Stimulated activated CD4-positive, alpha-beta T cell treated with anti-CD3 and anti-CD28 coated beads, Interleukin-4, amount 100 ng/mL, for 4 hours (primary cell): ENCODE measurements at regions not wholly inside any gene's neighbourhood (a gene's known extent, or its start where the extent isn't known, plus 50 kb on each side); places are given as distances from the start of the nearest gene placed in this dataset.
"Not testable (repeated sequence)": the region's sequence is repeated elsewhere in the genome, so short reads cannot be mapped to it uniquely, and the experiment has no call there.

ENCODE experiments used
- DNase-seq, 2 experiments: peaks; one replicate each; pipeline ENCODE4 v3.0.0-alpha.2; 2020

DNA sequence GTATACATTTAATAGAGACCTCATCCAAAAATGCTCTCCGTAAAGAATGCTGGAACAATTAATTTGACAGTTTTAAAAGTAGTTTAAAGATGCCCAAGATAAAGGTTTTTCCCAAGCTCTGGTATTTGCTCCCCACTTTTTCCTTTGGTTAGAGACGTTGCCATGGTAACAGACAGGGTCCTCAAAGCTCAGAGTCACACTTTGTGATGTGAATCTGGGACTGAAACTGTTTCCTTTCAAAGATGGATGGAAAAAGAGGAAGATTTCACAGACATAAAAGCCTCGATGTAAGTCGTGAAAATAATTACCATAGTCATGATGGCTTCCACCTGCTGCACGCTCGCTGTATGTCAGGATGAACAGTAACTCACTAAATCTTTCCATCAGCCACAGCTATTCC lies 229.5 kb downstream of the MSX2 start:
- DNase-seq: no peak

DNA sequence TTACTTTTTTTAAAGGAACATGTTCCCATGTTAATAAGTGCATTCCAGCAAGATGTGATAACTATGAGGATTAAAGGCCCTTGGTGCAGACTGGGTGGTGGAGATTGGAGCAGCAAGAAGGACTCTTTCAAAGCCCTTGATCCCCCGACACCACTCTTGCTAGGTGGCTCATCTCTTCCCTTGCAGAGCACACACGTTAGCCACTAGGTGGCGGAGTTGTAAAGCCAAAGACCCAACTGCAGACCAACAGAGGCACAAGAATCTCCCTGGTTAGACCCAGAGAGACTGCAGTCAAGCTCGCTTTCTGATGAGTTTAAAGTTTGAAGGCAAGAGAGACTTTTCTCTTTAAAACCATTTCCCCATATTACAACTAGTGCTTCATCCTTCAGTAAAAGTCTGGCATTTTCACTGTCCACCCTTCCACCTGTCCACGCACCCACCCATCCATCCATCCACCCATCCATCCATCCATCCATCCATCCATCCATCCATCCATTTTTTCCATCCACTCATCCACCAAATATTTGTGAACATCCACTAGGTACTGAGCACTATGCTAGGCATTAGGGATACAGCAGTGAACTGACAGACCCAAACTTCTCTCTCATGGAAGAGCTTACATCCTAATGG lies 226.9 kb downstream of the MSX2 start:
- peak; percentile 36 to 53 for DNase-seq

DNA sequence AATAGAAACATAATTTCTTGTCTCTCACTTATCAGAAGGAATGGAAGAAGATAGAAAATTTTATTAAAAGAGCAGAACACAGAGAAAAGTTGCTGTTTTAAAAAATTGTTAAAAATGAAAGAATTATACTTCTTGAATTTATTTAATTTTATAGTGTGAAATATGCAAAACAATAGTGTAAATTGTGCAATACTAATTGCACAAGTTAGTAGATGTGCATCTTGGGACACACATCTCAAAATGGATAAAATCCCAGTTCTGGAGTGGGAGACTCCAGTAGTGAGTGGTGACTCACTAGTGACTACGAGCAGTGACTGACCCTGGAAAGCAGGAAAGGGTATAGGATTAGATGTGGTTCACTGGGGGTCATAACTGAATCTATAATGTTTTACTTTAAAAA lies 223.2 kb downstream of the MSX2 start:
- DNase-seq: no peak

DNA sequence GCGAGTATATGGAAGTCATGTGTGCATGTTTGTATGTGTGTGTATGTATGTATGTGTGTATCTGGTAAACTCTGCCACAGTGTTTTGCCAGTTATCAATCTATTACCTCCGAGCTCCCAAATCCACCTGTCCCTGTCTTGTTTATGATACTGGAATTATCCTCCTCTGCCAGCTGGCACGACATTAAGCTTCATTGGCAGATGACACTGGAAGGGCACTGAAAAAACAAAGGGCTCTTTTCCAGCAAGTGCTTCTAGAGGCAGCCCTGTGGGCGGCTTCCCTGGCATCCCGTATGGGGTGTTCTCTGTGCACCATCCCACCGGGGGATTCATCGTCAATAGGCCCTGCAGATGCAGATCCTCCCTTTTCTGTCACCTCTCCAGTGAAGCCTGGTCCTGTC lies 221.5 kb downstream of the MSX2 start:
- no peak for DNase-seq

DNA sequence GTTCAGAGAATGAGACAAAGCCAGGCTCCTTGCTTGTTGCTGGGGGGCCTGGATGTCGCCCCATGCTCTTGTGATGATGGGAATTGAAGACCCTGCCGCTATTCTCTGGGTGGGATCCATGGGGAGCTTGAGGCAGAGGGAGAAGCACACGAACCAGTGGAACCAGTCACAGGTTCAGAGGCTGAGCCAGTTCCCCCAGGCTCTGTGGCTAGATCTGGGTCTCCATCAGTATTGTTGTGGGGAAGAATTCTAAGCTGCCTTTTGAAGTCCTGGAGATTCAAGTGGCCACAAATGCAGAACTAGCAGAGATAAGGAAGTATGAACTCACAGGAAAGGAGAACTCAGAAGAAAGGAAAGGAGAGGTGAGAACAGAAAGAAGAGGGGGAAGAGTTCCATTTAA lies 219.4 kb downstream of the MSX2 start:
- no peak for DNase-seq

DNA sequence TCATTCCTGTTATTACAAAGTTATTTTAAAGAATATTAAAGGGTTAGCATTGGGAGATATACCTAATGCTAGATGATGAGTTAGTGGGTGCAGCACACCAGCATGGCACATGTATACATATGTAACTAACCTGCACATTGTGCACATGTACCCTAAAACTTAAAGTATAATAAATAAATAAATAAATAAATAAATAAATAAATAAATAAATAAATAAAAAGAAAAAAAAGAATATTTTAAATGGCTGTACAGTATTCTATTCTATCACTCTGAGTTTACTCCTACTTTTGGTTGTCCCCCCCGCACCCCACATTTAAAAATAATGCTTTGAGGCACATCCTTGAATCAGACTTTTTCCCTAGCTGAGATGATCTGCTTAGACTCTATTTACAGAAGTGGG lies 218.6 kb downstream of the MSX2 start:
- not testable (repeated sequence) for DNase-seq

DNA sequence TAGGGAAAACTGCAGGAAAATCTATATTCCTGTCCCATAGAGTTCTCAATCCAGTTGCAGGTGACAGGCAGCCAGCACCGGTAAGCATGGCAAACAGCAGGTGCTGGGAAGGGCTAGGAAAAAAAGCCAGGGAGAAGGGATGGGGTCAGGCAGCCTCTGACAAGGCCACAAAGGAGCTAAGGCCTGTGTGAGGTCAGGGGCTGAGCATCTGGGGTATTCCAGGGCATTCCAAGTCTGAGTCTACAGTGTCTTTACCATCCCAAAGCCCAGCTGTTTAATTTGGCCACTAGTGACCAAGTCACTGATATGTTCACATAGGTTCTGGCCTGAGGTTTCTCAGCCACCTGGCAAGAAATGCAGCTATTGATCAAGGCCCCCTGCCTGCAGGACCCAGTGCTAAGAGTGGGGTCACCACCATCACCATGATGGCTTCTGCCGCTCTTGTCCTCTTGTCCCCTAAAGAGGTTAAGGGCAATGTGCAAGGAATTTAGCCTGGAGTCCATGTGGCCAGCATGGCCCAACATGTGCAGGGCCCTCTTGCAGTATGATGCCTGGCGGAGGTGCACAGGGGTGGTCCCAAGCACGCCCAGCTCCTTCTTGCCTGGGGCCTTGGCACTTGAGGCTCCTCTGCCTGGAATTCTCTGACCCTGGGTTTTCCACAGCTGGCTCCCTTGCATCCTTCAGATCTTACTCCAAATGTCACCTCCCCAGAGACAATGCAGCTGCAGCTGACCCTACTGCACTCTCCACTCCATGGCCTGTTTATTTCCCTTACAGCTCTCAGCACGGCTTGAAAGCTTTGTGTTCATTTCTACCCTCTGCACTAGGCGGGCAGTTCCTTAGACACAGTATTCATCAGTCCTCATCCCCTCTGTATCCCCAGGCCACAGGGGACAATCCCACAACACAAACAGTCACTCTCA lies 213.1 kb downstream of the MSX2 start:
- DNase-seq: no peak

DNA sequence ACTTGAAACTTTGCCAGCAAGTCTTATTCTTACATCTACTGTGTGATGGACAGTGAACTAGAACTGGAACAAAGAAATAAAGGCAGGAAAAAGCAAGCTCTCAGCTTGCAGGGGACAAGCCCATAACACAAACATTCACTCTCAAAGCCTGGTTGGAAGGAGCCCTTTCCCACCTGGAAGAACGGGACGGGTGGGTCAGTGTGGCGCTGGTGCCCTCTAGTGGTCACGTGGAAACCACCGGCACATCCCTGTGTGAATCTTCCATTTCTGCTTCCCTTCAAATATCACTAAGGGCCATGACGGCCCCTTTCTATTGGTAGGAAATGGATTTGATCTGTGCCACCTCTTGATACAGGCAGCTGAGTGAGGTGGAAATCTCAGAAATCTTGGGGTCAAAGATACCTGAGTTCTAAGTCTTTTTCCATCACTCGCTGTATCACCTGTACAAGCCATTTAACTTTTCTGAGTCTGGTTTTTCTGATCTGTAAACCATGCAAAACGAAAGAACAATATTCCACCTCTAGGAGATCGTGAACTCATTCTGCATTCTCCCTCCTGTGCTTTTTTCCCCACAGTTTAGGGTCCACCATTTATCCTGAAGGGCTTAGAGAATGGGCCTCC lies 211.6 kb downstream of the MSX2 start:
- peak in 1 of 2 experiments; percentile 42 for DNase-seq

DNA sequence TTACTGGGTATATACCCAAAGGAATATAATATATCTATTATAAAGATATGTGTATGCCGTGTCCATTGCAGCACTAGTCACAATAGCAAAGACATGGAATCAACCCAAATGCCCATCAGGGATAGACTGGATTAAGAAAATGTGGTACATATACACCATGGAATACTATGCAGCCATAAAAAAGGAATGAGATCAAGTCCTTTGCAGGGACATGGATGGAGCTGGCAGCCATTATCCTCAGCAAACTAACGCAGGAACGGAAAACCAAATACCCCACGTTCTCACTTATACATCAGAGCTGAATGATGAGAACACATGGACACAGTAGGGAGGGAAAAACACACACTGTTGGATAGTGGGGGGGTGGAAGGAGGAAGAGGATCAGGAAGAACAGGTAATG lies 206.7 kb downstream of the MSX2 start:
- not testable (repeated sequence) for DNase-seq

DNA sequence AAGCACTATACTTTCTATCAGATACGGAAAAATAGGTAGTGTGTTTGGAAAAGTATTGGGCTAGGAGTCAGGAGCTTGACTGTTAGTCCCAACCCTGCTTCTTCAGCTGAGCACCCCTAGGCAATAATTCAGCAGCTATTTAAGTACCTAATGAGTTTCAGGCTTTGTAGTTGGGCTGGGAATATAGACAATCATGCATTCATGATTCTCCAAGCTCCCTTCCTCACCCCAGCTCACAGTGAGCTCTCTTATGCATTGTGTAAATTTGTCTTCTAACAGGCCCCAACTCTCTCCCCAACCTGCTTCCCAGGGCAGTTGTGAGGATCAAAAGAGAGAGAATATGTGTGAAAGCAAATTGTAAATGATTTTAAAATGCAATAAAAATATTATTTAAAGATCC lies 201.2 kb downstream of the MSX2 start:
- no peak for DNase-seq

DNA sequence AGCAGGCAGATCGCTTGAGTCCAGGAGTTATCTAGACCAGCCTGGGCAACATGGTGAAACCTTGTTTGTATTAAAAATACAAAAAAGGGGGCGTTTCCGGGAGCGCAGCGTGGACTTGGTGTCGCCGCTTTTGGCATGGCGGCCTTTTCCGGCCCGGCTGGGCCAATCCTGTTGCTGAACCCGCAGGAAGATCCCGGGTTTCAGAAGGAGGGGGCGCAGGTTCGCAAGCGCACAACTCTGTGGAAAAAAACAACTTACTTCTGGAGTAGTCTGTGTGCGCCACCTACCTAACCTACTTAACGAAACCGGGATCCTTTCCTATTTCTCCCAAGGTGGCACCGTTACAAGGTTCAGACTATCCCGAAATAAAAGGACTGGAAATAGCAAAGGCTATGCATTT lies 198.6 kb downstream of the MSX2 start:
- no peak for DNase-seq

DNA sequence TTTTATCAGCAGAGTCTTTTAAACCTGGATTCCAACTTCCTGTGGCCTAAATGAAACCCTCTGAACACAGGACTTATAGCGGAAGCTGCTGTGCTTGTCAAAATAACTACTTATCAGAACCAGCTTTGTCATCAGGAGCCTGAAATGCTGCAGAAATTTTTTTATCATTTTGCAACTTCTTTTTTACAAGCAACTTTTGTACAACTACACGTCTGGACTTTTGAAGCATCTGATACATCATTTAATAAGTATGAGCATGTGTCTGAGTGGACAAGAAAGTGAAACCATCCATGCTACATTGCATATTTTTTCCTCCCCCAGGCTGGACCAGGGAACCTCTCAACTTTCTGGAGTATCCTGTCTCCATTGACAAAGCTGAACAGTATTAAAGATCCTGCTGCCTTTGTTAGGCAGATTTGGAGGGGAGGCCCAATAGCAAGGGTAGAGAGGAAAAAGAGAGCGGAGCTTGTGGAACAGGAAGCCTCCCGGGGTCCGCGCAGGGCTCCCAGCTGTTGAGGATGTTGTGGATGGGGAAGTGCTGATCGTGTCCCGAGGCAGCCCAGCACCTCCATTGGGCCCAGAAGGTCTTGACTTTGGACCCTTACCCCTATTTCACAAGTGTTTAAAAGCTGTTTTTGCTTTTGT lies 196.6 kb downstream of the MSX2 start:
- no peak for DNase-seq

DNA sequence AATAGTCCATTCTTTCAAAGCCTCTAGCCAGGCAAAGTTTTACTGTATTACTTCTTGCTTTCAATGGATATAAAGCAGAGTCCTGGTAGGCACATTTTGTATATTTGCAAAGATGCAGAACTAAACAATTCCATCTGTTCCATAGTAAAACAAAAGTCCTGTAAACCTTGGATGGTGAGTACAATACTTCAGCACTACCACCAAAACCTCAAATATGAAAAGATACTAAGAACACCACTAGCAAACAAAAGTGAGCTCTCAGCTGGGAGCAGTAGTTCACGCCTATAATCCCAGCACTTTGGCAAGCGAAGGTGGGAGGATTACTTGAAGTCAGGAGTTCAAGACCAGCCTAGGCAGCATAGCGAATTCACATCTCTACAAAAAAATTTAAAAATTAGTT lies 195.0 kb downstream of the MSX2 start:
- no peak for DNase-seq

DNA sequence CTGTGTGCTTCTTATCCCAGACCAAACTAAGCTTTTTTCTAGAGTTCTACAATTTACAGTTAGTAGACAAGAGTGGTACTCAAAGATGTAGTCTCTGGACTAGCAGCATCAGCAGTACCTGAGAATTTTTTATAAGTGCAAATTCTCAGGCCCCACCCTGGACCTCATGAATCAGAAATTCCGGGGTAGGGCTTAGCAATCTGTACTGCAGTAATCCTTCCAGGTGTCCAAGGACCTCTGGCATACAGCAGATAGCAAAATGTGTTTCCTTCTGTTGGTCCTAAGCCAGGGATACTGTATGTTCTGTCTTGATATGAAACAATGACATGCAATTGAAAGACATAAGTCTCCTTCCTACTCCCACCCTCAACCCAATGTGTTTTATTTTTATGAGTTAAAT lies 194.3 kb downstream of the MSX2 start:
- DNase-seq: no peak

DNA sequence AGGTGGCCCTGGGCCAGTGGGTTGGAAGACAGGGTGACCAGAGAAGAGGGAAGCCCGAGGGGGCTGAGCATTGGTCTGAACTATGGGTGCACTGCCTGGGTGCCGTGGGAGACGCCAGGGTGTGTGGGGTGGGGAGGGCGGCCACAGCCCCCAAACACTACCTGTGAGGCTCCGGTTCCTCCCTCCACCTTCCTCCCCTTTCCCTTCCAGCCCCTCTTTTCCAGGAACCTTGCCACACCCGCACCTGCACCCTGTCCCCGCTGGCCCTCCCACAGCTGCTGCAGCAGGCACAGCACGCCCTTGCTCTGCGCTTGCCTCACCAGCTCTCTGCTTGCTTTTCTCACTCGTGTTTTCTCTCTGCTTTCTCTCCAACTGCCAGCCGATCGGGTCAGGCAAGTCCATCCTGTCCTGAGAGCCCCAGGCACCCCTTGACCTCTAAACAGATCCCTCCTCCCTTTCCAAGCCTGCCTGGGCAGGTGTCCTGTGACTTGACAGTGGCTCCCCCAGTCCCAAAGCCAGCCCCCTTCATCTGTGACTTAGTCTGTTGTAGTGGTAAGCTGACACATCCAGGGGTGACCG lies 193.7 kb downstream of the MSX2 start:
- no peak for DNase-seq

DNA sequence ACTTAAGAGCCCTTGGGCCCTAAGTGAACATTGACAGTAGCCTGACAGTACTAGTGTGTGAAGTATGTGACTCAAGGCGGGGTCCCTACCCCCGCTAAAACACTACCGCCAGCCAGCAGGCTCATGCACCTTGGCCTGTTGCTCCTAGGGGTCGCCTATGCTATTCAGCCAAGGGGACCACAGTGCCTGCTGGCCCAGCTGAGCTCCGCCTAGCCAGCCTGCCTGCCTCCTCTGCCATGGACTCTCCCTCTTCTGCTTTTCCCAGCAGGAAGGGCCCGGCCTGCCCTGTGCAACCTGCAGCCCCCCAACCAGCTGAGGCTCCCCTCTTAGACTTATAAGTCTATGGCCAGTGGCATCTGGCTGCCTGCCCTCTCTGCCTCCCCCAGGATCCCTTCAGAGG lies 193.1 kb downstream of the MSX2 start:
- not testable (repeated sequence) for DNase-seq

DNA sequence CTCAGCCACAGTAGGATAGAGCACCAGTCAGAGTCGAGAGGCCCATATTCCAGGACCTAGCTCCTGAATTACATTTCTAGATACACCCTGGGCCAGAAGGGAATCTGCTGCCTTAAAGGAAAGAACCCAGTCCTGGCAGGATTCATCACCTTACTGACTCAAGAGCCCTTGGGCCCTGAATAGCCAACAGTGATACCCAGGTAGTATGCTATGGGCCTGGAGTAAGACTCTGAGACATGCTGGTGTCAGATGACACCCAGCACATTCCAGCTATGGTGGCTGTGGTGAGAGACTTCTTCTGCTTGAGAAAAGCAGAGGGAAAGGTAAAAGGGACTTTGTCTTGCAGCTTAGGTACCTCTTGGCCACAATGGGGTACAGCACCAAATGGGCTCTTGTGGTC lies 192.5 kb downstream of the MSX2 start:
- DNase-seq: not testable (repeated sequence)

DNA sequence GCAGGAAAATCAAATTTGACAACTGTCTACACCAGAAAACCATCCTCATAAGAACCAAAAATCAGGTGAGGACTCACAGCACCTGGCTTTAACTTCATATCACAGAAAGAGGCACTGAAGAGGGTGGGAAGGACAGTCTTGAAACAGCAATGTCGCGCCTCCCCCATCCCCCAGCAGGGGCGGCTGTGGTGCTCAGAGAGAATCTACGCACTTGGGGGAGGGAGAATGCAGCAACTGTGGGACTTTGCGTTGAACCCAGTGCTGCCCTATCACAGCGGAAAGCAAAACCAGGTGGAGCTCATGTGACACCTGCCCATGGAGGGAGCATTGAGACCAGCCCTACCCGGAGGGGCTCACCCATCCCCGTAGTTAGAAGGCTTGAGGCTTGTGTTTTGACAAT lies 191.8 kb downstream of the MSX2 start:
- DNase-seq: no peak

DNA sequence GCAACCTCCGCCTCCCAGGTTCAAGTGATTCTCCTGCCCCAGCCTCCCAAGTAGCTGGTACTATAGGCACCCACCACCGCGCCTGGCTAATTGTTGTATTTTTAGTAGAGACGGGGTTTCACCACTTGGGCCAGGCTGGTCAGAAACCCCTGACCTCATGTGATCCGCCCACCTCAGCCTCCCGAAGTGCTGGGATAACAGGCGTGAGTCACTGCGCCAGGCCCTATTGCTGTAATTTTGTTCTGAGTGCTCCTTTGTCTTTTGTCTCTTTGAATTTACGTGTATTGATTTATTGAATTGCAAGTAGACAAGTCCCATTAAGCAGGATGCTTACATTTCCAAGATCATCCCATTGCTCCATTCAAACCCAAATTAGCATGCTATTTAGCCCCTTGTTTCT lies 186.7 kb downstream of the MSX2 start:
- DNase-seq: no peak

DNA sequence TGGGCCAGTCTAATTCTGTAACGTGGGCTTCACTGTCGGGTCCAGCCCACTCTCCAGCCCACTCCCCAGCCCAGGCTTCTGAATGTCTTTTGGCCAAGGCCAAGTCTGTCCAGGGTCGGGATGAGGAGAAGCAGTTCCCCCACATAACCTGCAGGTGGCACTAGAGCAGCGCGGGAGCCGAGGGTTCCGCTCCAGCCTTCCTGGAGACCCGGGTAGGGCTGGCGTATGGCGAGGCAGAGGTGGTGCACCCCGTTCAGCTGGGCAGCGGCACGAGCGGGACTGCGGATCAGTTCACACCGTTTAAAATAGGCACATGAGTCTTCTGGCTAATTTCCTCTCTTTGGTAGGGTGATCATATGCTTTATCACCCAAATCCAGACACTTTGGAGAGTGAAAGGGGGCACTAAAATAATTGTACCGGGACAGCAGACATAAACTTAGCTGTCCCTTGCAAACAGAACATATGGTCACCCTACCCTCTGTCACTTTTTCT lies 185.9 kb downstream of the MSX2 start:
- peak; percentile 29 to 50 for DNase-seq

DNA sequence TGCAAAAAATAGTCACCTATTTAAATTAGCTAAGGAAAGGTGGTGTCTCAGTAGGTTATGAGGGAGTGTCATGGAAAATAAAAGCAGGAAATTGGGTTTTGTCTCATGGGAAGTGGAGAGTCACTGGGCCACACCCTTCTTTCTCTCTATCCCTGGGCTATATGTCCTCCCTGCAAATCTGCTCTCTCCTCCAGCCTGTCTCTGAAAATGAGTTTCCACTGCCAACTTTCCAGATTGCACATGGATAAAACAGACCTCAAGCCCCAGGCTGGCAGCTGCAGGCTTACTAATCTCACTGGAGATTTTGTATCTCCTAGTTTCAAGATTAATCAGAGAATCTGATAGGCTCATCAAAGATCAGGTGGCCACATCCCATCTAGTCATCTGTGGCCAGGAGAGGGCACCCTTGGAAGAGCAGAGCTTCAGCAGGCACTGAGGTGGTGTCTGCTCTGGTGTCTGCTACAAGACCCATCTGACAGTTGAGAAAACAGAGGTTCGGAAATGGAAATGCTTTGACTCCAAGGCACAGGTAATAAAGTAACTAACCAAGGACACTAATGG lies 178.9 kb downstream of the MSX2 start:
- DNase-seq: no peak

DNA sequence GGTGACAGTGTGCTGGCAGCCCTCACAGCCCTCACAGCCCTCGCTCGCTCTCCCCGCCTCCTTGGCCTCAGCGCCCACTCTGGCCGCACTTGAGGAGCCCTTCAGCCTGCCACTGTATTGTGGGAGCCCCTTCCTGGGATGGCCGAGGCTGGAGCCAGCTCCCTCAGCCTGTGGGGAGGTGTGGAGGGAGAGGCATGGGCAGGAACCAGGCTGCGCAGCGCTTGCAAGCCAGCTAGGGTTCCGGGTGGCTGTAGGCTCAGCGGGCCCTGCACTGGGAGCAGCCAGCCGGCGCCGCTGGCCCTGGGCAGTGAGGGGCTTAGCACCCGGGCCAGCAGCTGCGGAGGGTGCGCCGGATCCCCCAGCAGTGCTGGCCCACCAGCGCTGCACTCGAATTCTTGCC lies 177.0 kb downstream of the MSX2 start:
- DNase-seq: no peak
